ENCODE measurements at regions not wholly inside any gene's neighbourhood (a gene's known extent, or its start where the extent isn't known, plus 50 kb on each side); places are given as distances from the start of the nearest gene placed in this dataset.
A peak's percentile ranks its signal among the peaks of the same experiment; 100 is the strongest.

DNA sequence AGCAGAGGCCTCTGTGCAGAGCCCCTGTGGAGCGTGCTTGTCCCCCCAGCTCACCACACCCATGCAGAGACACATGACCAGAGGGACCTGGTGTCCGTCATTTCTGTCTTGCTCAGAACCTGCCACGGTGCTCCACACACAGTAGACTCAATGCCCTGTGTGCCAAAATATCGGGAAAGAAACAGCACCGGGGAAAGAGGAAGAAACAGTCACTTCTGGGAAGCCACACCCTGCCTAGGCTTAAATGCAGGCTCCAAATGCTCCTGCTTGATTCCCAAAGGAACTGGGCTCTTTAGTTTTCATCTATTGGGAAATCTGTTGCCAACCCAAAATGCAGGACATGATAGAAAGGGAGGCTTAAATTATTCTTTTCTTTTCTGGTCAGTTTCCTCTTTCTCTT, 503.9 kb downstream of the CD83 start:
- no peaks in the 10 kb centered on the region for H3K27me3 ChIP-seq (replicated peaks; ENCODE audit: control insufficient read depth, insufficient read depth, low read length)
- Mint-ChIP-seq H3K27me3 (ENCODE audit: insufficient read depth, unreplicated experiment) (no peaks in the 10 kb centered on the region), H3K4me3 (ENCODE audit: unreplicated experiment) (no peak overlapping the region), H3K4me1 (ENCODE audit: low read depth, unreplicated experiment) (peaks cover 12% of the 10 kb centered on the region), H3K27ac (ENCODE audit: unreplicated experiment) (peak overlapping the region; percentile 51), H3K9me3 (ENCODE audit: unreplicated experiment) (no peaks in the 10 kb centered on the region), H3K36me3 (ENCODE audit: insufficient read depth, unreplicated experiment) (no peaks in the 10 kb centered on the region)
- no peak overlapping the region for H3K4me3 ChIP-seq (ENCODE audit: low read depth, low read length)
- POLR2A ChIA-PET: interaction anchor here (0.6 kb wide), 1 partner anchor 458 kb away, joined by 4 read pairs; no protein-coding TSS in a partner anchor
- DNase-seq: no peak
- H3K4me1 ChIP-seq: peaks cover 17% of the 10 kb centered on the region; the same call in 1 of the 2 replicates
- H3K36me3 ChIP-seq (ENCODE audit: control insufficient read depth, insufficient read depth, low read length): no peaks in the 10 kb centered on the region
- intact Hi-C loops (cut with micrococcal nuclease; ENCODE audit: unreplicated experiment): no loop called here
- CTCF ChIA-PET: interaction anchor here (0.7 kb wide), 1 partner anchor 197 kb away, joined by 3 read pairs; no protein-coding TSS in a partner anchor
- TF ChIP-seq, protein P1, sequence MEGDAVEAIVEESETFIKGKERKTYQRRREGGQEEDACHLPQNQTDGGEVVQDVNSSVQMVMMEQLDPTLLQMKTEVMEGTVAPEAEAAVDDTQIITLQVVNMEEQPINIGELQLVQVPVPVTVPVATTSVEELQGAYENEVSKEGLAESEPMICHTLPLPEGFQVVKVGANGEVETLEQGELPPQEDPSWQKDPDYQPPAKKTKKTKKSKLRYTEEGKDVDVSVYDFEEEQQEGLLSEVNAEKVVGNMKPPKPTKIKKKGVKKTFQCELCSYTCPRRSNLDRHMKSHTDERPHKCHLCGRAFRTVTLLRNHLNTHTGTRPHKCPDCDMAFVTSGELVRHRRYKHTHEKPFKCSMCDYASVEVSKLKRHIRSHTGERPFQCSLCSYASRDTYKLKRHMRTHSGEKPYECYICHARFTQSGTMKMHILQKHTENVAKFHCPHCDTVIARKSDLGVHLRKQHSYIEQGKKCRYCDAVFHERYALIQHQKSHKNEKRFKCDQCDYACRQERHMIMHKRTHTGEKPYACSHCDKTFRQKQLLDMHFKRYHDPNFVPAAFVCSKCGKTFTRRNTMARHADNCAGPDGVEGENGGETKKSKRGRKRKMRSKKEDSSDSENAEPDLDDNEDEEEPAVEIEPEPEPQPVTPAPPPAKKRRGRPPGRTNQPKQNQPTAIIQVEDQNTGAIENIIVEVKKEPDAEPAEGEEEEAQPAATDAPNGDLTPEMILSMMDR (IDR thresholded peaks at IDR 0.05; ENCODE audit: insufficient read depth in 1 of 2, low read depth in 1 of 2, low read length in 1 of 2, severe bottlenecking in 1 of 2, unreplicated experiment in 1 of 2): no peak
- H3K9me3 ChIP-seq: no peaks in the 10 kb centered on the region
- BruUV-seq (replicated peaks): no TSS peak

DNA sequence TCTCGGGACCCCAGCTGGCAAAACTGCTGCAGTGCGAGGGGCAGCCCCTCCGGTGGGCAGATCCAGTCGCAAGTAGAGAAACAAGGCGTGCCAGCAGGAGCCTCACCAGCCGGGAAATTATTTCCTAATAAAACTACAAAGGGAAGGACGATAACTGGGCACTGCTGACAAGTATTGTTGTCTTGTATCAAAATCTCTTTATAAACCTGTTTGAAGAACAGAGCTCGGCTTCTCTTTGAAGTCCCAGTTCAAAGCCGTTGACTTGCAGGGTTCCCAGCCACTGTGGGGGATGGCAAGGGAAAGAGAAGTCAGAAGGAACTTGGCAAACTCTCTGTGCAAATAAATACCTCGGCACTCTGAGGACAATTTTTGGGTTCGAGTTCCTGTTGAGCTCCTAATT, 504.5 kb downstream of the CD83 start:
- ChIA-PET POLR2A (no interaction called here), CTCF (interaction anchor here (0.7 kb wide), 1 partner anchor 198 kb away, joined by 3 read pairs; no protein-coding TSS in a partner anchor)
- Histone ChIP-seq H3K4me3 (ENCODE audit: low read depth, low read length) (no peak overlapping the region), H3K9me3 (no peaks in the 10 kb centered on the region), H3K27me3 (replicated peaks; ENCODE audit: control insufficient read depth, insufficient read depth, low read length) (no peaks in the 10 kb centered on the region), H3K36me3 (ENCODE audit: control insufficient read depth, insufficient read depth, low read length) (no peaks in the 10 kb centered on the region), H3K4me1 (peaks cover 17% of the 10 kb centered on the region; the same call in 1 of the 2 replicates)
- Mint-ChIP-seq H3K27me3 (ENCODE audit: insufficient read depth, unreplicated experiment) (no peaks in the 10 kb centered on the region), H3K36me3 (ENCODE audit: insufficient read depth, unreplicated experiment) (no peaks in the 10 kb centered on the region), H3K9me3 (ENCODE audit: unreplicated experiment) (no peaks in the 10 kb centered on the region), H3K27ac (ENCODE audit: unreplicated experiment) (peak overlapping the region; percentile 51), H3K4me1 (ENCODE audit: low read depth, unreplicated experiment) (peaks cover 12% of the 10 kb centered on the region), H3K4me3 (ENCODE audit: unreplicated experiment) (no peak overlapping the region)
- no TSS peak for BruUV-seq (replicated peaks)
- peak; percentile 55 to 59 for DNase-seq
- intact Hi-C loops (cut with micrococcal nuclease; ENCODE audit: unreplicated experiment): no loop called here
- TF ChIP-seq, protein P1 (IDR thresholded peaks at IDR 0.05; ENCODE audit: insufficient read depth in 1 of 2, low read depth in 1 of 2, low read length in 1 of 2, severe bottlenecking in 1 of 2, unreplicated experiment in 1 of 2): no peak

DNA sequence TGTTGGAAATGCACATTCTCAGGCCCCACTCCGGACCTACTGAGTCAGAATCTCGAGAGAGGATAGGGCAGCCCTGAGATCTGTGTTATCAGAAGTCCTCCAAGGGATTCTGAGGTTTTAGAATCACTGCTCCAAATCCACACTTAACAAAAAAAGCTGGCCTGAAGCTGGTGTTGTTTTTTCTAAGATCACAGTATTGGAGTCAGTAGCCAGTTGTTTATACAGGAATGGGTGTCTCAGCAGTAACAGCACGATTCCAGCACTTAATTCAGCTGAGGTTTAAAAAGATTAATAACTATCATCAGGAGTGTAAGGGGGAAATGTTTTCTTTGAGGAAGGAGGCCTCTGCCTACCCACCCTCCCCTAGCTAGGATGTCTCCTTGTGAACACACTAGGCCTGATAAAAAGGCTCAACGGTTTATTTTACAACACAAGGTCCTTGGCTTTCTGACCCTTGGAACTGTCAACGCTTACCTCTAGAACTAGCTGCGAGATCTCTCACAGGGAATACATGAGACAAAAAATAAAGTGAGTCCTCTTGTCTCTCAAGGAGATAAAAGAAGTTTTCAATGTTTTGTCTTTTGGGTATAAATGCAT, 505.4 kb downstream of the CD83 start:
- no peak overlapping the region for H3K27ac Mint-ChIP-seq (ENCODE audit: unreplicated experiment)
- H3K27me3 ChIP-seq (replicated peaks; ENCODE audit: control insufficient read depth, insufficient read depth, low read length): no peaks in the 10 kb centered on the region
- no peaks in the 10 kb centered on the region for H3K36me3 Mint-ChIP-seq (ENCODE audit: insufficient read depth, unreplicated experiment)
- BruUV-seq (replicated peaks): no TSS peak
- no peak overlapping the region for H3K4me3 Mint-ChIP-seq (ENCODE audit: unreplicated experiment)
- no peaks in the 10 kb centered on the region for H3K36me3 ChIP-seq (ENCODE audit: control insufficient read depth, insufficient read depth, low read length)
- intact Hi-C loops (cut with micrococcal nuclease; ENCODE audit: unreplicated experiment): no loop called here
- peaks cover 17% of the 10 kb centered on the region; the same call in 1 of the 2 replicates for H3K4me1 ChIP-seq
- peaks cover 12% of the 10 kb centered on the region for H3K4me1 Mint-ChIP-seq (ENCODE audit: low read depth, unreplicated experiment)
- H3K4me3 ChIP-seq (ENCODE audit: low read depth, low read length): no peak overlapping the region
- POLR2A ChIA-PET: no interaction called here
- CTCF ChIA-PET: no interaction called here
- TF ChIP-seq, protein P1 (IDR thresholded peaks at IDR 0.05; ENCODE audit: insufficient read depth in 1 of 2, low read depth in 1 of 2, low read length in 1 of 2, severe bottlenecking in 1 of 2, unreplicated experiment in 1 of 2): no peak
- H3K9me3 Mint-ChIP-seq (ENCODE audit: unreplicated experiment): peaks cover 3% of the 10 kb centered on the region
- DNase-seq: no peak
- no peaks in the 10 kb centered on the region for H3K9me3 ChIP-seq
- no peaks in the 10 kb centered on the region for H3K27me3 Mint-ChIP-seq (ENCODE audit: insufficient read depth, unreplicated experiment)

Measured in Caco-2 (cell line).